Naive thymus-derived CD4-positive, alpha-beta T cell (primary cell): ENCODE measurements at regions not wholly inside any gene's neighbourhood (a gene's known extent, or its start where the extent isn't known, plus 50 kb on each side); places are given as distances from the start of the nearest gene placed in this dataset.
A peak's percentile ranks its signal among the peaks of the same experiment; 100 is the strongest.

Experiments used
- ATAC-seq: fragments of 150-1000 bp; cut with Tn5 transposase; 2 replicates; pipeline ENCODE4 v1.10.0; 2021; ENCODE audit warnings: mild to moderate bottlenecking, moderate library complexity
- CTCF ChIA-PET: fragments of 350-600 bp; sonication (Branson Sonifier 250); formaldehyde crosslinking; loops from one replicate; lab custom pipeline; 2021; ENCODE audit warnings: antibody characterized with exemption; lab: Charles Lee
- POLR2A ChIA-PET: fragments of 350-600 bp; sonication (Branson Sonifier 250); formaldehyde crosslinking; loops from one replicate; lab custom pipeline; 2021; ENCODE audit warnings: antibody characterized with exemption, inconsistent platforms; lab: Charles Lee
- DNase-seq, 9 donors: peaks; one replicate each; pipeline versions ENCODE4 v3.0.0 to v3.0.0-alpha.2; 2020 to 2022; ENCODE audit warnings: mixed read lengths in 1 of 9
- H3K27ac ChIP-seq: one replicate; pipeline ENCODE4 v1.7.0; 2013; ENCODE audit warnings: mild to moderate bottlenecking, low read depth, low read length, moderate library complexity
- H3K27me3 ChIP-seq, 2 donors: one replicate each; pipeline ENCODE4 v1.7.0; 2013; ENCODE audit warnings: low read length in 2 of 2, mild to moderate bottlenecking in 2 of 2, moderate library complexity in 2 of 2; ENCODE audit not compliant: control insufficient read depth in 2 of 2, insufficient read depth in 2 of 2
- H3K36me3 ChIP-seq, 3 experiments: 1 replicate in 2 of 3; 2 replicates in 1 of 3; pipeline ENCODE4 v1.7.0; 2013; ENCODE audit warnings: low read length in 3 of 3, mild to moderate bottlenecking in 3 of 3, moderate library complexity in 1 of 3; ENCODE audit not compliant: insufficient read depth in 3 of 3, control insufficient read depth in 2 of 3
- H3K4me1 ChIP-seq, 2 donors: one replicate each; pipeline ENCODE4 v1.7.0; 2013; ENCODE audit warnings: low read length in 2 of 2, mild to moderate bottlenecking in 2 of 2, moderate library complexity in 1 of 2; ENCODE audit not compliant: control insufficient read depth in 2 of 2, insufficient read depth in 2 of 2
- H3K4me3 ChIP-seq: 2 replicates; pipeline ENCODE4 v1.7.0; 2013; ENCODE audit warnings: mild to moderate bottlenecking, low read length
- H3K9me3 ChIP-seq, 3 experiments: 1 replicate in 2 of 3; 2 replicates in 1 of 3; pipeline ENCODE4 v1.7.0; 2013; ENCODE audit warnings: low read length in 3 of 3; ENCODE audit not compliant: control insufficient read depth in 2 of 3
- H3K27ac Mint-ChIP-seq, 9 donors: one replicate each; pipeline ENCODE4 v1.8.0; 2020 to 2022; ENCODE audit warnings: mixed read lengths in 9 of 9, mild to moderate bottlenecking in 8 of 9, moderate library complexity in 5 of 9, inconsistent platforms in 2 of 9
- H3K27me3 Mint-ChIP-seq, 5 donors: one replicate each; pipeline ENCODE4 v1.8.0; 2021 to 2022; ENCODE audit warnings: mixed read lengths in 5 of 5, mild to moderate bottlenecking in 1 of 5
- H3K36me3 Mint-ChIP-seq, 5 donors: one replicate each; pipeline ENCODE4 v1.8.0; 2020 to 2022; ENCODE audit warnings: mixed read lengths in 5 of 5, mild to moderate bottlenecking in 3 of 5, inconsistent platforms in 1 of 5
- H3K4me1 Mint-ChIP-seq, 7 donors: one replicate each; pipeline ENCODE4 v1.8.0; 2020 to 2022; ENCODE audit warnings: mixed read lengths in 7 of 7, mild to moderate bottlenecking in 3 of 7, inconsistent platforms in 1 of 7
- H3K4me3 Mint-ChIP-seq, 10 donors: one replicate each; pipeline ENCODE4 v1.8.0; 2020 to 2022; ENCODE audit warnings: mild to moderate bottlenecking in 10 of 10, mixed read lengths in 10 of 10, moderate library complexity in 6 of 10, inconsistent platforms in 2 of 10
- H3K9me3 Mint-ChIP-seq, 11 donors: one replicate each; pipeline ENCODE4 v1.8.0; 2020 to 2022; ENCODE audit warnings: mixed read lengths in 11 of 11, mild to moderate bottlenecking in 4 of 11, inconsistent platforms in 1 of 11, moderate library complexity in 1 of 11
- intact Hi-C, 2 donors: fragments of 100-400 bp; cut with micrococcal nuclease; formaldehyde crosslinking; loops; one replicate each; pipeline ENCODE4 v1.15.1; 2023

GRCh38 chrX:69282893-69283690 is 117.8 kb upstream of the PJA1 start:
- no peaks in the 10 kb centered on the region for H3K36me3 Mint-ChIP-seq
- Histone ChIP-seq H3K27me3 (no peaks in the 10 kb centered on the region), H3K27ac (no peak overlapping the region), H3K9me3 (no peaks in the 10 kb centered on the region), H3K4me3 (no peak overlapping the region), H3K36me3 (no peaks in the 10 kb centered on the region), H3K4me1 (no peaks in the 10 kb centered on the region)
- H3K27me3 Mint-ChIP-seq = peaks cover 0 to 4% (median 0%) of the 10 kb centered on the region in 5 donors
- H3K4me3 Mint-ChIP-seq = peak overlapping the region in 1 of 10 donors; percentile 34
- no peaks in the 10 kb centered on the region for H3K4me1 Mint-ChIP-seq
- DNase-seq = no peak
- no peak for ATAC-seq
- ChIA-PET CTCF (interaction anchor here (0.8 kb wide), 1 partner anchor 456 kb away, joined by 3 read pairs; no protein-coding TSS in a partner anchor), POLR2A (no interaction called here)
- H3K27ac Mint-ChIP-seq = no peak overlapping the region
- intact Hi-C loops = loop anchor here in 1 of 2 donors (10.0 kb wide), 1 partner anchor 118 kb away; the partner anchor contains the start of gene PJA1
- H3K9me3 Mint-ChIP-seq = peaks cover 0 to 2% (median 0%) of the 10 kb centered on the region in 11 donors

GRCh38 chrX:69280933-69281332 is 115.7 kb upstream of the PJA1 start:
- no peak overlapping the region for H3K4me3 ChIP-seq
- Mint-ChIP-seq H3K27me3 (peaks cover 0 to 4% (median 0%) of the 10 kb centered on the region in 5 donors), H3K27ac (no peak overlapping the region), H3K4me1 (no peaks in the 10 kb centered on the region), H3K4me3 (no peak overlapping the region), H3K9me3 (peaks cover 0 to 2% (median 0%) of the 10 kb centered on the region in 11 donors), H3K36me3 (no peaks in the 10 kb centered on the region)
- H3K9me3 ChIP-seq = no peaks in the 10 kb centered on the region
- no peaks in the 10 kb centered on the region for H3K27me3 ChIP-seq
- CTCF ChIA-PET = no interaction called here
- H3K27ac ChIP-seq = no peak overlapping the region
- intact Hi-C loops = loop anchor here in 1 of 2 donors (10.0 kb wide), 1 partner anchor 116 kb away; the partner anchor contains the start of gene PJA1
- DNase-seq (no peak), ATAC-seq (no peak)
- H3K36me3 ChIP-seq = no peaks in the 10 kb centered on the region
- no peaks in the 10 kb centered on the region for H3K4me1 ChIP-seq
- POLR2A ChIA-PET = no interaction called here

DNA sequence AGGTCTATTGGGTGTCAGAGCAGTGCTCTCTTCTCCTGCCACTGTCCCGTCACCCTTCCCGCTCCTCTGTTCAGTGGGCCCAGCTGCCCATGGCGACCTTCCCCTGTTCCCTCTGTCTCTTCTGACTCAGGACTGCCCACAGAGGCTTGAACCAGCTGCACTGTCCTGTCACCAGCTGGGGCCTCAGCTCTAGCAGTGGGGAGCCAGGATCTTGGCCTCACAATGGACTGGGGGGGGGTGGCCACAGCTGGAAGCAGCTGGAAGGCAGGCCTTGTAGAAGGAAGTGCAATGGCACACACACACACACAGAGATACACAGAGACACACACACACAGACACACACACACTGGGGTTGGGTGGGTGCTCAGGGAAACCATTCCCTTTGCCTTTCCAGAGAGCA is 114.0 kb upstream of the PJA1 start:
- CTCF ChIA-PET = no interaction called here
- H3K4me3 Mint-ChIP-seq = no peak overlapping the region
- H3K27ac Mint-ChIP-seq = no peak overlapping the region
- Histone ChIP-seq H3K36me3 (no peaks in the 10 kb centered on the region), H3K9me3 (no peaks in the 10 kb centered on the region), H3K4me1 (no peaks in the 10 kb centered on the region), H3K27me3 (no peaks in the 10 kb centered on the region), H3K27ac (no peak overlapping the region), H3K4me3 (no peak overlapping the region)
- H3K4me1 Mint-ChIP-seq = no peaks in the 10 kb centered on the region
- POLR2A ChIA-PET = no interaction called here
- H3K27me3 Mint-ChIP-seq = peaks cover 0 to 4% (median 0%) of the 10 kb centered on the region in 5 donors
- intact Hi-C loops = no loop called here
- no peak for ATAC-seq
- DNase-seq = no peak
- peaks cover 0 to 2% (median 0%) of the 10 kb centered on the region in 11 donors for H3K9me3 Mint-ChIP-seq
- H3K36me3 Mint-ChIP-seq = no peaks in the 10 kb centered on the region

- ATAC-seq = no peak
- no peak overlapping the region for H3K4me3 Mint-ChIP-seq
- H3K4me1 Mint-ChIP-seq = no peaks in the 10 kb centered on the region
- H3K9me3 ChIP-seq = no peaks in the 10 kb centered on the region
- ChIA-PET POLR2A (no interaction called here), CTCF (no interaction called here)
- no peaks in the 10 kb centered on the region for H3K4me1 ChIP-seq
- no peaks in the 10 kb centered on the region for H3K36me3 ChIP-seq
- H3K27me3 ChIP-seq = no peaks in the 10 kb centered on the region
- H3K9me3 Mint-ChIP-seq = peaks cover 0 to 2% (median 0%) of the 10 kb centered on the region in 11 donors
- DNase-seq = no peak
- no peak overlapping the region for H3K4me3 ChIP-seq
- H3K27me3 Mint-ChIP-seq = peaks cover 0 to 4% (median 0%) of the 10 kb centered on the region in 5 donors
- H3K27ac Mint-ChIP-seq = no peak overlapping the region
- intact Hi-C loops = no loop called here
- no peak overlapping the region for H3K27ac ChIP-seq
- no peaks in the 10 kb centered on the region for H3K36me3 Mint-ChIP-seq
Measured at GRCh38 chrX:69278031-69278687, 112.9 kb upstream of the PJA1 start.

DNA sequence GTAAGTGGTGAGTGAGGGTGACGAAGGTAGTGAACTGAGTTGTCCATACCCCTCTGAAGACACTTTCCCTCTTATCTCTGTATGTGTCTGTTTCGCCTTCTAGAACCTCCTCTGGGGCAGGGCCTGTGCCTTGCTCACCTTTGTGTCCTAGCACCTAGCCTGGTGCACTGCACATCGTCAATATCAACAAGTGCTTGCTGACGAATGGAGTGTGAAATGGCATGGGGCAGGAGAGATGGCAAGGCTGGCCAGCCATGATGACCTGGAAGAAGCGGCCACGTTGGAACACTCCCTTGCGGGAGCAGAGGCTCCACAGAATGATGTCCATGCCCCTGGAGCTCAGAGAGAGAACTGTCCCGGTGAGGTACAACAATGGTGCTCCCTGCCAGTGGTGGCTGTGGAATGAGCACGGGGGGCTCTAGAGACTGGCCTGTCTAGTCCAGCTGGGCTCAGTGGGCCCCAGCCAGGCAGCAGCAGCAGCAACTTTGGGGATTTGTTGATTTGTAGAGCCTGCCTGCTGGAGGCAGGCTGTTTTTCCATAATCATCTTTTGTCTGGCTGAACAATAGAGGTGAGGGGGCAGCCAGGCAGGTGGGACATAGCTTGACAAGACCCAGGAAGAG is 112.2 kb upstream of the PJA1 start:
- DNase-seq (no peak), ATAC-seq (no peak)
- intact Hi-C loops = no loop called here
- H3K27me3 ChIP-seq = no peaks in the 10 kb centered on the region
- no peaks in the 10 kb centered on the region for H3K36me3 ChIP-seq
- no peak overlapping the region for H3K4me3 Mint-ChIP-seq
- POLR2A ChIA-PET = no interaction called here
- CTCF ChIA-PET = no interaction called here
- H3K27ac Mint-ChIP-seq = no peak overlapping the region
- no peaks in the 10 kb centered on the region for H3K4me1 ChIP-seq
- H3K9me3 ChIP-seq = no peaks in the 10 kb centered on the region
- peaks cover 0 to 4% (median 0%) of the 10 kb centered on the region in 5 donors for H3K27me3 Mint-ChIP-seq
- H3K4me1 Mint-ChIP-seq = no peaks in the 10 kb centered on the region
- peaks cover 0 to 2% (median 0%) of the 10 kb centered on the region in 11 donors for H3K9me3 Mint-ChIP-seq
- no peaks in the 10 kb centered on the region for H3K36me3 Mint-ChIP-seq
- H3K4me3 ChIP-seq = no peak overlapping the region
- no peak overlapping the region for H3K27ac ChIP-seq

DNA sequence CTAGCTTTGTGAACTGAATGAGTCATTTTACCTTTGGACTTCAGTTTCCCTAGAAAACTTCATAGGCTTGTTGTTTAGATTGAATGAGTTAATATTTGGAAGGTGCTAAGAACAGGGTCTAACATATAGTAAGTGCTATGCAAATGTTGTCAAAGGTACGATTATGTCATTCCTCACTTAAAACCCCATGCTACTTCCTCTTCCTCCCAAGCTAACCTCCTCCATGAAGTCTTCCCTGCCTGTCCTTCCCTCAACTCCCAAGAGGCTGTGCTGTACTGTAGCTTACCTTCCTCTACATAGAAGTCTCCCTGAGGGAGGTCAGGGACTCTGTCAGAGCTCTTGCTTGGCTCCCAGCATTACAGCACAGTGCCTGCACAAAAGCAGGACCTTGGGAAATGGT is 103.4 kb upstream of the PJA1 start:
- Histone ChIP-seq H3K36me3 (no peaks in the 10 kb centered on the region), H3K27ac (no peak overlapping the region), H3K4me3 (no peak overlapping the region), H3K27me3 (no peaks in the 10 kb centered on the region), H3K9me3 (no peaks in the 10 kb centered on the region), H3K4me1 (no peaks in the 10 kb centered on the region)
- H3K4me3 Mint-ChIP-seq = no peak overlapping the region
- no peaks in the 10 kb centered on the region for H3K4me1 Mint-ChIP-seq
- no peaks in the 10 kb centered on the region for H3K36me3 Mint-ChIP-seq
- no peaks in the 10 kb centered on the region for H3K9me3 Mint-ChIP-seq
- DNase-seq (no peak), ATAC-seq (no peak)
- no peak overlapping the region for H3K27ac Mint-ChIP-seq
- peaks cover 0 to 3% (median 0%) of the 10 kb centered on the region in 5 donors for H3K27me3 Mint-ChIP-seq
- ChIA-PET CTCF (no interaction called here), POLR2A (no interaction called here)
- intact Hi-C loops = no loop called here
